ENCODE measurements at regions not wholly inside any gene's neighbourhood (a gene's known extent, or its start where the extent isn't known, plus 50 kb on each side); places are given as distances from the start of the nearest gene placed in this dataset.

- peak; percentile 50 for DNase-seq
Observed at GRCh38 chr4:100721077-100721476, 203.3 kb upstream of the EMCN start.

- no peak for DNase-seq
Observed at GRCh38 chr4:100716416-100716815, 198.6 kb upstream of the EMCN start.

GRCh38 chr4:100708776-100709175 lies 191.0 kb upstream of the EMCN start:
- DNase-seq = peak; percentile 12

GRCh38 chr4:100707786-100708185 lies 190.0 kb upstream of the EMCN start:
- DNase-seq = no peak

- no peak for DNase-seq
Observed at GRCh38 chr4:100696531-100696930, 178.7 kb upstream of the EMCN start.

- DNase-seq = no peak
Observed at GRCh38 chr4:100695871-100696270, 178.0 kb upstream of the EMCN start.

GRCh38 chr4:100695039-100695654 lies 177.3 kb upstream of the EMCN start:
- no peak for DNase-seq

GRCh38 chr4:100694467-100694866 lies 176.6 kb upstream of the EMCN start:
- DNase-seq = no peak

GRCh38 chr4:100690812-100691211 lies 173.0 kb upstream of the EMCN start:
- no peak for DNase-seq

- DNase-seq = no peak
Observed at GRCh38 chr4:100688368-100688767, 170.5 kb upstream of the EMCN start.

- DNase-seq = no peak
Observed at GRCh38 chr4:100682477-100683218, 164.8 kb upstream of the EMCN start.

GRCh38 chr4:100681289-100681688 lies 163.5 kb upstream of the EMCN start:
- DNase-seq = no peak

- peak; percentile 25 for DNase-seq
Observed at GRCh38 chr4:100679926-100680325, 162.1 kb upstream of the EMCN start.

GRCh38 chr4:100674976-100675375 lies 157.2 kb upstream of the EMCN start:
- no peak for DNase-seq

- DNase-seq = no peak
Observed at GRCh38 chr4:100657187-100657586, 139.4 kb upstream of the EMCN start.

- no peak for DNase-seq
Observed at GRCh38 chr4:100651499-100652175, 133.8 kb upstream of the EMCN start.

- no peak for DNase-seq
Observed at GRCh38 chr4:100649417-100649816, 131.6 kb upstream of the EMCN start.

GRCh38 chr4:100644150-100644549 lies 126.3 kb upstream of the EMCN start:
- DNase-seq = peak; percentile 39

GRCh38 chr4:100641336-100641735 lies 123.5 kb upstream of the EMCN start:
- DNase-seq = peak; percentile 75

- no peak for DNase-seq
Observed at GRCh38 chr4:100635899-100636298, 118.1 kb upstream of the EMCN start.

- DNase-seq = no peak
Observed at GRCh38 chr4:100633269-100633668, 115.4 kb upstream of the EMCN start.

- DNase-seq = no peak
Observed at GRCh38 chr4:100632163-100632562, 114.3 kb upstream of the EMCN start.

GRCh38 chr4:100631281-100631968 lies 113.6 kb upstream of the EMCN start:
- no peak for DNase-seq

- no peak for DNase-seq
Observed at GRCh38 chr4:100630341-100630740, 112.5 kb upstream of the EMCN start.
